Mononuclear cell (primary cell): ENCODE measurements at regions not wholly inside any gene's neighbourhood (a gene's known extent, or its start where the extent isn't known, plus 50 kb on each side); places are given as distances from the start of the nearest gene placed in this dataset.

Source experiments
- H3K27me3 ChIP-seq: 2 replicates; pipeline ENCODE4 v1.6.0; 2011; ENCODE audit warnings: low read length, control low read depth; ENCODE audit not compliant: insufficient read depth
- H3K4me1 ChIP-seq: 2 replicates; pipeline ENCODE4 v1.5.1; 2011; ENCODE audit warnings: mild to moderate bottlenecking, low read length, control low read depth; ENCODE audit not compliant: insufficient read depth
- H3K4me3 ChIP-seq: 2 replicates; pipeline ENCODE4 v1.5.1; 2011; ENCODE audit warnings: mild to moderate bottlenecking, low read length, moderate library complexity
- H3K9me3 ChIP-seq: 2 replicates; pipeline ENCODE4 v1.5.1; 2011; ENCODE audit warnings: low read depth, mild to moderate bottlenecking, control low read depth, low read length

DNA sequence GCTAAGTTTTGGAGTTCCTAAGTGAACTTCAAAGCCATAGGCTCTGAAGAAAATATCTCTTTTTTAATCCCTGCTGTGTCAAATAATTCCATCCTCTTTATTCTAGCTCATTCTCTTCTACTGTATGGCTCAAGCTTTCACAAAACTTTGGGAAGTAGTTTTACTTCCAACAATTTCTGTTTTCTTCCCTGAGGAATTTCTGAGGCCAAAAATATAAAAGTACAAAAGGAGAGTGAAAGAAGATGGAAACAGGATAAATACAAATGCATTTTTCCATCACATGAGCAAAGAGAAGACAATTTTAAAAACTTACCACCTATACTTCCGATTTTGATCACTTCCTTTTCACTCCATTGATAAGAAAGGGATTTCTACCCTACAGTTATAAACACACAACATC, 585.7 kb upstream of the DAB2 start:
- Histone ChIP-seq H3K27me3 (peaks cover 7% of the 10 kb centered on the region), H3K4me3 (no peak overlapping the region), H3K9me3 (peaks cover 16% of the 10 kb centered on the region), H3K4me1 (no peaks in the 10 kb centered on the region)

DNA sequence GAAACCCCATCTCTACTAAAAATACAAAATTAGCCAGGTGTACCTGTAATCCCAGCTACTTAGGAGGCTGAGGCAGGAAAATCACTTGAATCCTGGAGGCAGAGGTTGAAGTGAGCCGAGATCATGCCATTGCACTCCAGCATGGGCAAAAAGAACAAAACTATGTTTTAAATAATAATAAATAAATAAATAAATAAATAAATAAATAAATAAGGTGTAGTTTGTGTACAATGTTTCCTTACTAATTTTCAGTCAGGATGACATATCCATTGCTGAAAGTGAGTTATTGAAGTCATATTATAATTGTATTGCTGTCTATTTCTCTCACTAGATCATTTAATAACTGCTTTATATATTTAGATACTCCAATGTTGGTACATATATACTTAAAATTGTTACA, 581.5 kb upstream of the DAB2 start:
- H3K4me3 ChIP-seq, result no peak overlapping the region
- H3K27me3 ChIP-seq, result peaks cover 7% of the 10 kb centered on the region
- H3K9me3 ChIP-seq, result peaks cover 16% of the 10 kb centered on the region
- H3K4me1 ChIP-seq, result no peaks in the 10 kb centered on the region

DNA sequence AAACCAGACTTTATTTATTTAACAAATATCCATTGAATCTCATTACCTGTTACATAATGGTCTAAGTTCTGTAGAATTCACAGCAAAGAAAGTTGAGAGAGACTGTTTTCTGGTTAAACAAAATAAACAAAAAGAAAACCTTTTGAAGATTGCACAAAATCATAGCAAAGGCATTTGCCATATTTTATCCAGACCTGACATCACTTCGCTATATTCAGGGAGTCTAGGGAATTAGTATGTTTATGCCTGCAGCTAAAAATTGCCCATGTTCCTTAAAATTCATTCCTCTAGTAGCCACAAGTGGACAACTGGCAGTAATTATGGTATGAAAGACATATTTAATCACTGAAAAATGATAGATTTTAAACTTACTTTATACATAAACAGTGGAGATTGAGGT, 577.0 kb upstream of the DAB2 start:
- Histone ChIP-seq H3K4me3 (no peak overlapping the region), H3K9me3 (no peaks in the 10 kb centered on the region), H3K4me1 (no peaks in the 10 kb centered on the region), H3K27me3 (no peaks in the 10 kb centered on the region)

DNA sequence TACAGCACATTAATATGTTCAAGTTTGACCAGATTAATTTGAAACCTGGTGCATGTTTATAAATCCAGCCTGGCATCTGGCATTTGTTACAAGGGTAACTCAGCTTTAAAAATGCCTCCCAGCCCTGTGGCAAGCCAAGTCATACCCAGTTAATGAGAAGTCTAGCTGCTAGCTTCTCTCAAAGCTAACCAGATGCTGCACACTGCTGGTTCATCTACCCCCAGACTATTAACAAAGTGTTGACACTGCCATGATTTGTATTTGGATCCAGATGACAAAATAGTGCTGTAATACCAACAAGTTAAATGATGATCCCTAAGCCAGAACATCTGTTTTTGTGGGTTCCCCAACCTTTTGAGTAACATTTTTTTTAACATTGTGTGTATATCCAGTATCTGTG, 573.7 kb upstream of the DAB2 start:
- Histone ChIP-seq H3K27me3 (no peaks in the 10 kb centered on the region), H3K9me3 (no peaks in the 10 kb centered on the region), H3K4me1 (no peaks in the 10 kb centered on the region), H3K4me3 (no peak overlapping the region)

DNA sequence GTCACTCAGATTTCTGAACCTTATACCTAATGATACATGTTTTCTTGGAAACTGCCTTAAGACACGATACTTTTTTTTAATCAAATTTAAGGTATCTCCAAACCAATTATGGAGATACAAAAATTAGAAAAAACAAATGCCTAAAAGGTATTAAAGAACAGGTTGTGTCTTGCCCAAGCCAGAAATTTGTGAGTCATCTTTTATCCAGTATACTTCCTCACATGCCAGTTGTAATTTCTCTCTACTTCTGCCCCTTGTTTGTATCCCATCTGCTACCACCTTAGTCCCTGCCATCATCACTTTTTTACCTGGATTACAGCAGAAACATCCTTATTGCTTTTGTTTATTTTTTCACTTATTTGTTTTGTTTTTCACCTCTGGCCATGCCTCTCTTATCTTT, 571.2 kb upstream of the DAB2 start:
- no peaks in the 10 kb centered on the region for H3K4me1 ChIP-seq
- no peaks in the 10 kb centered on the region for H3K9me3 ChIP-seq
- H3K4me3 ChIP-seq, result no peak overlapping the region
- no peaks in the 10 kb centered on the region for H3K27me3 ChIP-seq

DNA sequence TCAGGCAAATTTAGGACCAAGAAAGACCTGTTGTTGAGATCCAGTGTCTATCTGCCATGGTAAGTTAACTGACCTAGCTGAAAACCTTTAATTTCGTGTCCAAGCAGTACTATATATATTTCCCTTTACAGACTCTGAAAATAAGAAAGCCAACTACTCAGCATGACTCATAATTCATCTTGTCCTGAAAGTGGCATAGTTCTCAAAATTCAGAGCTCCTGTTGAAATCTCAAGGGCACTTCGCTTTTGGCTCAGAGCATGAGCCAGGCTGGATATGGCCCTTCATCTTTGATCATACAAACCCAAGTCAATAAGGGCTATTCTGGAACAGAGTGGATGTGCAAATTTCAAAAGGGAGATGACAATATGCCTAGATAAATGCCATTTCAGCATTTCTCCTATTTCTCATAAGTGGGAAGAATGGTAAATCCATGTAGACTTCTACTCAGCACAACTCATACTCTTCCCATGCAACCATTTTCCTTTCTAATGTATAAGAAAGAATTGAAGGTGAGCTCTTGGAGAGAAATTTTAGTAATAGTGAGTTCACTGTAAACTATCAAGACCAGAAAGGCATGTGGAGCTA, 567.9 kb upstream of the DAB2 start:
- Histone ChIP-seq H3K27me3 (no peaks in the 10 kb centered on the region), H3K4me1 (no peaks in the 10 kb centered on the region), H3K9me3 (no peaks in the 10 kb centered on the region), H3K4me3 (no peak overlapping the region)

DNA sequence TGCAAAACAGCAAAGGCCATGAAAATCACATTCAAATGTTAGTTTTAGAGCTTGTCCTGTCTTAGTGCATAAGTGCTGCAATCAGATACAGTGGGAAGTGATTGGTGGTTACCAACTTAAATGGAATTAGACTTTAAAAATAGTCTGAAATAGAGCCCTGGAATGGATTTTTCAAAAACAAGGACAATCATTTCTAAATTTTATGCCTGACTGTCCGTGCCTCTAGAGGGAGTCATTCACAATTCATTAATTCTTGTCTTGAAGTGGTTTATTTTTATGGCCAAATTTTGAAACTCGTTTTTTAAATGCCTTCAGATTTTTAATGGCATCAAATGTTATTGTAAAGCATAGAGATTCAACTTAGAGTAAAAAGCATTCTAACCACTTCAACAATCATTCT, 561.8 kb upstream of the DAB2 start:
- no peaks in the 10 kb centered on the region for H3K9me3 ChIP-seq
- H3K4me3 ChIP-seq, result no peak overlapping the region
- H3K27me3 ChIP-seq, result no peaks in the 10 kb centered on the region
- no peaks in the 10 kb centered on the region for H3K4me1 ChIP-seq

DNA sequence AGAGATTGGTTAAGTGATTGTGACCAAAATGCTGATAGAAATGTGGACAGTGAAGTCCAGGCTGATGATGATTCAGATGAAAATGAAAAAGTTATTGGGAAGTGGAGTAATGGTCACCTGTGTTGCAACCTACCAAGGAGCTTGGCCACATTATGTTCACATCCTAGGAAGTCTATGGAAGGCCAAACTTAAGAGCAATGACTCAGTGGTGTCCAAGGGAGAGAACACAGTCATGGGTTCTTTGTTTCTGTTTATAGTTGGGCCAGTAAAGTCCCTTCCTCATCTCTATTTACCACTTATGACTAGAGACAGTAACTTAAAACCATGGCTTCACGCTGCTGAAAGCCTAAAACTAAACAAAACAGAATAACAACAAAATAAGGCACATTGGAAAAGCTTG, 555.3 kb upstream of the DAB2 start:
- Histone ChIP-seq H3K9me3 (no peaks in the 10 kb centered on the region), H3K4me3 (no peak overlapping the region), H3K4me1 (no peaks in the 10 kb centered on the region), H3K27me3 (no peaks in the 10 kb centered on the region)

DNA sequence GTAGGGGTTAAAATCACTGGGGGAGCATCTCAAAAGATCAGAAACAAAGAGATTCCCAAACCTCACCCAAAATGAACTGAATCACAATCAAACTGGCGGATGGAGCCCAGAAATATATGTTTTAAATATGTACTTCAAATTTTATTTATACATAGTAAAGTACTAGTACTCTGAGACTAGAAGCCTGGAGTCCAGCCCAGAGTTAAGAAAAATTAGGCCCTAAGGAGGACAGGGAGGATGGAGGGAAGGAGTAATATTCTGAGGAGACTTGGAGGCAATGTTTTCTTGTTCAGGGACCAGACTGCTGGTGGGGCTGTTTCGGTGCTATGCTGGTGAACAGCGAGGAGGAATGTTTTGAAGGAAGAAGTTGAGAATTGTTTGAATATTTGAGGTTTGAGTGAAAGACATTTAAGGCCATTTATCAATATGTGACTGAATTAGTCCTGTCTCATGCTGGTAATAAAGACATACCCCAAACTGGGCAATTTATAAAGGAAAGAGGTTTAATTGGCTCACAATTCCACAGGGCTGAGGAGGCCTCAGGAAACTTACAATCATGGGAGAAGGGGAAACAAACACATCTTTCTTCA, 552.4 kb upstream of the DAB2 start:
- no peaks in the 10 kb centered on the region for H3K27me3 ChIP-seq
- no peak overlapping the region for H3K4me3 ChIP-seq
- H3K9me3 ChIP-seq, result no peaks in the 10 kb centered on the region
- H3K4me1 ChIP-seq, result no peaks in the 10 kb centered on the region

DNA sequence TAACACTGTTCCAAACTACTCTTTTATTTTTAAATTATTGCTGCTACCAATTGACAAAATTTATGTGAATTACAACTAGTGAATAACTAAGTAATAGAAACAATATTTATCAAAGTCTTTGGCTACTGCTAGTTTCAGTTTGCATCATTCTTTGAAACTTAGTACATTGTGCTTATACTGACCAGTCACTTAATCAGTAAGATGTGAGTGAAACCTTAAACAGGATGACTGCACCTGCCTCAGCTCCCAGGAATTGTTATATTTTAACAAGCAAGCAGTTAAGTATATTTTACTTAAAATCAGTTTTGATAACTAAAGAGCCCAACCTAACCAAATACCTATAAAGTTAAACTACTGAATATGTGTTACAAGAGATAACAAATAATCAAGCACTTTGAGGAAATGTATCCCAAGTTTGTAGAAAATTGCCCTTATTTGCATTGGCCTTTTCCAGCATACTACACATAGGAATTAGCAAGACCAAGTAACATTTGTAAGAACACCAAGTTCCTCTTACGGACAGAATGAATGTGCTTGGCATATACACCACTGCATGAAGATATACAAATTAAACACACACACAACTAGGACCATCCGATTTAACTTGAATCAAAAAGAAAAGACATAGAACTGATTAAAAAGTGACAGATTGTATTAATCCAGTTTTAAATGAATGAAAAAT, 545.5 kb upstream of the DAB2 start:
- no peak overlapping the region for H3K4me3 ChIP-seq
- no peaks in the 10 kb centered on the region for H3K4me1 ChIP-seq
- H3K9me3 ChIP-seq, result no peaks in the 10 kb centered on the region
- no peaks in the 10 kb centered on the region for H3K27me3 ChIP-seq

DNA sequence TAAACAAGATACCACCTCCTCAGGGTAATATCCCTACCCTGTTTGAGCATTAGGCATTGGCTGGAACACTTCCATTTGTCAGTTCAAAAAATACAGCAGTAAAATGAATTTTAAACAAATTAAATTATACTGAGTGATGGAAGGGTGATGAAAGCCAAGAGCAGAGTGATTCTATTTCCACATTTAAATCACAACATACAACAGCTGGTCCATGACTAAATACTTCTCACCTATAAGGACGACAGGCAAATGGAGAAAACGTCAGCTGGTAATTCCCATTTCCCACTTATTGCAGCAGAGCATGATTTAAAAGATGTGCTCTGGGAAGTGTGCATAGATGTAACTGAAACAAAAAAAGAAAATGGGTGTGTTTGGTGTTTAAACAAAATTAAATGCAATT, 543.6 kb upstream of the DAB2 start:
- H3K4me1 ChIP-seq, result no peaks in the 10 kb centered on the region
- no peak overlapping the region for H3K4me3 ChIP-seq
- no peaks in the 10 kb centered on the region for H3K9me3 ChIP-seq
- H3K27me3 ChIP-seq, result no peaks in the 10 kb centered on the region

DNA sequence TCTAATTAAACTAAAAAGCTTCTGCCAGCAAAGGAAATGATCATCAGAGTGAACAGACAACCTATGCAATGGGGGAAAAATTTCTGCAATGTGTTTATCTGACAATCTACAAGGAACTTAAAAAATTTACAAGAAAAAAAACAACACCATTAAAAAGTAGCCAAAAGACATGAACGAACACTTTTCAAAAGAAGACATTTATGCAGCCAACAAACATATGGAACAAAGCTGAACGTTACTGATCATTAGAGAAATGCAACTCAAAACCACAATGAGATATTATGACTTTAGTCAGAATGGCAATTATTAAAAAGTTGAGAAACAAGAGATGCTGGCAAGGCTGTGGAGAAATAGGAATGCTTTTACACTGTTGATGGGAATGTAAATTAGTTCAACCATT, 530.4 kb upstream of the DAB2 start:
- Histone ChIP-seq H3K4me1 (no peaks in the 10 kb centered on the region), H3K4me3 (no peak overlapping the region), H3K9me3 (no peaks in the 10 kb centered on the region), H3K27me3 (no peaks in the 10 kb centered on the region)

DNA sequence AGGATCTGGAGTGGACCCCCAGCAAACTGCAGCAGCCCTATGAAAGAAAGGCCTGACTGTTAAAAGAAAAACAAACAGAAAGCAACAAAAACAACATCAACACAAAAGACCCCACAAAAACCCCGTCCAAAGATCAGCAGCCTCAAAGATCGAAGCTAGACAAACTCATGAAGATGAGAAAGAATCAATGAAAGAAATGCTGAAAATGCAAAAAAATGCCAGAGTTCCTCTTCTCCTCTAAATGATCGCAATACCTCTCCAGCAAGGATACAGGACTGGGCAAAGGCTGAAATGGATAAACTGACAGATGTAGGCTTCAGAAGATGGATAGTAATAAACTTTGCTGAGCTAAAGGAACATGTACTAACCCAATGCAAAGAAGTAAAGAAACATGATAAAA, 526.3 kb upstream of the DAB2 start:
- Histone ChIP-seq H3K27me3 (no peaks in the 10 kb centered on the region), H3K4me1 (peaks cover 20% of the 10 kb centered on the region), H3K9me3 (no peaks in the 10 kb centered on the region), H3K4me3 (no peak overlapping the region)

DNA sequence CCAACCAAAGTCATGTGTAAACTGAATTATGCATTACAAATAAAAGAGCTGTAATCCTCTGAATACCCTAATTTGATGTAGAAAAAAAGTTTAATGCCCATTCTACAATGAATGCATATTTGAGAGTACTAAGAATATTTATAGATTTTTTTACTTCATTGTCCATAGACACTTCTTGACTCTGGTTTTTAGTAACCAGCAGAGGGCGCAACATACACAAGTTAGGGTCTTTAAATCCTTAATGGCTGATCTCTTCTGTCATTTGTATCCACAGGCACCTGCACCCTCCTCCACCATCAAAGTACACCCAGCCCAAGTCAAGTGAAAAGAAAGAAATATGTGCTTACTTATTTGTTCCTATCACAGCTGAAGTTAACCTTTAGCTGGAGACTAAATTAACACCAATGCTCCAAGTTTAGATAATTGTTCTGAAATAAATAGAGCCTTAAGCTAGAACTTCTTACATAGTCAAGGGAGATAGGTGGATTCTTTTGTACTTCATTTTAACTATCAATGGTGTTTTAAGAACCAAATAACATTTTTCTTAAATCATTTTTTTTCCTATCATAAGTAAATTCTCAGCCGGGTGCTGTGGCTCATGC, 524.2 kb upstream of the DAB2 start:
- Histone ChIP-seq H3K4me3 (no peak overlapping the region), H3K4me1 (peaks cover 23% of the 10 kb centered on the region), H3K9me3 (no peaks in the 10 kb centered on the region), H3K27me3 (no peaks in the 10 kb centered on the region)

DNA sequence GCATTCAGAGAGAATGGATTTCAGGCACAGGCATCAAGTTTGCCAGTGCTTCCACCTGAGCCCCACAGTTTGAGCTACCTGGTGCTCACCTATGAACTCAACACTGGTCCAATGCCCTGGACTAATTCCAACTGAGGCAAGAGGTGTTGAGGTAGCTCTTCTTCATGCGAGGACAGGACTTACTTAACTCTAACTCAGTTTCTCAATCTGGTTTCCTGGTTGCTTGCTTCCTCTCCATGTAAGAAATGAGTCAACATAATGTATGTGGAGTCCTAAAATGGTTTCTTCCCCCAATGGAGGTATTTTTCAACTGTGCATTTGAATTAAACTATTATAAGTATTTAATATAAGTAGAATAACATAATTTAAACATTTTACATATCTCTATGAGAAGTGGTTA, 523.6 kb upstream of the DAB2 start:
- no peaks in the 10 kb centered on the region for H3K27me3 ChIP-seq
- H3K4me1 ChIP-seq, result peaks cover 23% of the 10 kb centered on the region
- no peaks in the 10 kb centered on the region for H3K9me3 ChIP-seq
- H3K4me3 ChIP-seq, result no peak overlapping the region

DNA sequence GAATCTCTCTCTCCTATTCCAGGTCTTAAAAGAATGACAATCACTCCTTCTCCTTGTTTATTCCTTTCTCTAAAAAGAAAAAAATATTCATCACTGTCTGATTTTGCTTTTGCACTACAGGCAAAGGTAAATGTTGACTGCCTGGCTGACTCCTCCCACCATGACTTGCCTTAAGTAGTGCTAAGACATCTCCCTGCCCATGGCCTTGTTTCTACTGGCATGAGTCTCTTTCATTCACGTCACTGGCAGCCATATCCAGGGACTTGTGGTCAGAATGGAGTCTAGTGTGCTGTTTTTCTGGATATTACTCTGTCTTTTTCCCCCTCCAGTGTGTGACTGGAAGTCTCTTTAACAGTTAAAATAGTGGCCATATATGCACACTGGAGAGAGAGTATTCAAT, 522.9 kb upstream of the DAB2 start:
- peaks cover 23% of the 10 kb centered on the region for H3K4me1 ChIP-seq
- no peak overlapping the region for H3K4me3 ChIP-seq
- H3K9me3 ChIP-seq, result no peaks in the 10 kb centered on the region
- H3K27me3 ChIP-seq, result no peaks in the 10 kb centered on the region
